Adrenal gland (tissue), 9 donors: ENCODE measurements at regions not wholly inside any gene's neighbourhood (a gene's known extent, or its start where the extent isn't known, plus 50 kb on each side); places are given as distances from the start of the nearest gene placed in this dataset.
"Not testable (repeated sequence)": the region's sequence is repeated elsewhere in the genome, so short reads cannot be mapped to it uniquely, and the experiment has no call there.

Experiments used
- DNase-seq, 7 donors: peaks; one replicate each; pipeline ENCODE4 v3.0.0-alpha.2; 2019 to 2020
- H3K27ac ChIP-seq, 5 donors: fragments of 200-600 bp; sonication (generic) in 4 of 5; 1 replicate in 3 of 5; 2 replicates in 2 of 5; pipeline versions ENCODE4 v1.5.1 to v1.8.0; 2016 to 2020; ENCODE audit warnings: mild to moderate bottlenecking in 1 of 5
- H3K27me3 ChIP-seq: fragments of 200-600 bp; 2 replicates; pipeline ENCODE4 v1.8.0; 2021
- H3K36me3 ChIP-seq, 2 donors: fragments of 200-600 bp; replicated peaks in 1 of 2; 1 replicate in 1 of 2; 2 replicates in 1 of 2; pipeline versions ENCODE4 v1.5.1 to v1.8.0; 2018 to 2022
- H3K4me1 ChIP-seq, 2 donors: fragments of 200-600 bp; replicated peaks in 1 of 2; 1 replicate in 1 of 2; 2 replicates in 1 of 2; pipeline versions ENCODE4 v1.5.1 to v1.8.0; 2018 to 2021
- H3K4me3 ChIP-seq, 4 donors: fragments of 200-600 bp; sonication (generic) in 3 of 4; one replicate each; pipeline ENCODE4 v1.5.1; 2016 to 2018
- H3K9me3 ChIP-seq, 3 donors: fragments of 200-600 bp; sonication (generic) in 1 of 3; replicated peaks in 1 of 3; 1 replicate in 2 of 3; 2 replicates in 1 of 3; pipeline versions ENCODE4 v1.5.1 to v1.8.0; 2016 to 2021
- CTCF ChIP-seq, 6 experiments: fragments of 450-650 bp in 4 of 6; fragments of 200-600 bp in 2 of 6; sonication (generic) in 1 of 6; IDR thresholded peaks; 1 replicate in 5 of 6; 2 replicates in 1 of 6; pipeline versions ENCODE4 v1.5.1 to v1.8.0; 2016 to 2021; ENCODE audit warnings: antibody characterized with exemption in 6 of 6, mild to moderate bottlenecking in 2 of 6, moderate library complexity in 1 of 6
- POLR2A ChIP-seq, 2 donors: fragments of 450-650 bp; IDR thresholded peaks; one replicate each; pipeline ENCODE4 v1.6.1; 2017; ENCODE audit warnings: antibody characterized with exemption in 2 of 2, mild to moderate bottlenecking in 2 of 2, moderate library complexity in 1 of 2
- WGBS, 4 donors: extraction: QIAGEN DNeasy Blood & Tissue Kit in 2 of 4; methylation state at CpG; one replicate each; pipeline versions ENCODE4 v1.1.5 to v1.1.7; 2013 to 2017; 5-methylcytosine and 5-hydroxymethylcytosine counted together
- intact Hi-C, 2 donors: fragments of 100-400 bp; cut with DNase I; formaldehyde crosslinking; loops; one replicate each; pipeline versions ENCODE4 v1.14.1 to v1.15.0; 2022 to 2023
- donor health status: healthy with polysubstance abuse.
- donor health status: Bipolar disorder and iron deficiency.
- donor health status: DM: yes; HTN: yes; CAD: no.
- donor health status: DM: no; HTN: no; CAD: no.
- donor health status: DM: no; HTN: no; CAD: no.

GRCh38 chr4:160563552-160564282, 1460.8 kb downstream of the RAPGEF2 start:
- H3K27me3 ChIP-seq = no peaks in the 10 kb centered on the region
- 55 to 75% (median 67%) methylated on average over 3 of the region's 3 CpGs for WGBS, 4 donors
- H3K27ac ChIP-seq = no peak overlapping the region
- H3K4me1 ChIP-seq = no peaks in the 10 kb centered on the region
- intact Hi-C loops = no loop called here
- no peak for DNase-seq
- no peaks in the 10 kb centered on the region for H3K36me3 ChIP-seq
- TF ChIP-seq CTCF (IDR thresholded peaks at IDR 0.05) = no peak
- TF ChIP-seq POLR2A (IDR thresholded peaks at IDR 0.05) = no peak
- no peak overlapping the region for H3K4me3 ChIP-seq
- no peaks in the 10 kb centered on the region for H3K9me3 ChIP-seq

GRCh38 chr4:160567634-160568033, 1464.8 kb downstream of the RAPGEF2 start:
- no peaks in the 10 kb centered on the region for H3K36me3 ChIP-seq
- WGBS, 4 donors = 73 to 92% (median 83%) methylated on average over 1 of the region's 1 CpG
- H3K4me1 ChIP-seq = no peaks in the 10 kb centered on the region

GRCh38 chr4:160570271-160570670, 1467.4 kb downstream of the RAPGEF2 start:
- intact Hi-C loops = no loop called here
- TF ChIP-seq CTCF (IDR thresholded peaks at IDR 0.05) (no peak), POLR2A (IDR thresholded peaks at IDR 0.05) (no peak)
- no peak for DNase-seq

More at GRCh38 chr4:160567634-160568033, 1464.8 kb downstream of the RAPGEF2 start:
- Histone ChIP-seq H3K9me3 (no peaks in the 10 kb centered on the region), H3K4me3 (no peak overlapping the region), H3K27me3 (no peaks in the 10 kb centered on the region), H3K27ac (no peak overlapping the region)
- no peak for TF ChIP-seq CTCF (IDR thresholded peaks at IDR 0.05)
- TF ChIP-seq POLR2A (IDR thresholded peaks at IDR 0.05) = no peak
- intact Hi-C loops = no loop called here
- DNase-seq = no peak

GRCh38 chr4:160574272-160574671, 1471.4 kb downstream of the RAPGEF2 start:
- H3K4me3 ChIP-seq, DNase-seq, H3K4me1 ChIP-seq, H3K9me3 ChIP-seq, H3K27ac ChIP-seq, H3K36me3 ChIP-seq, intact Hi-C loops, H3K27me3 ChIP-seq: not testable (repeated sequence)
- WGBS, 4 donors = 76 to 88% (median 82%) methylated on average over 15 to 18 of the region's 18 CpGs

More at GRCh38 chr4:160570271-160570670, 1467.4 kb downstream of the RAPGEF2 start:
- H3K36me3 ChIP-seq = no peaks in the 10 kb centered on the region
- no peaks in the 10 kb centered on the region for H3K27me3 ChIP-seq
- no peaks in the 10 kb centered on the region for H3K9me3 ChIP-seq
- no peak overlapping the region for H3K27ac ChIP-seq
- H3K4me1 ChIP-seq = no peaks in the 10 kb centered on the region
- H3K4me3 ChIP-seq = no peak overlapping the region

- Histone ChIP-seq H3K27ac (no peak overlapping the region), H3K9me3 (no peaks in the 10 kb centered on the region), H3K4me3 (no peak overlapping the region), H3K27me3 (no peaks in the 10 kb centered on the region), H3K4me1 (no peaks in the 10 kb centered on the region), H3K36me3 (no peaks in the 10 kb centered on the region)
- 71 to 87% (median 83%) methylated on average over 1 of the region's 1 CpG for WGBS, 4 donors
- TF ChIP-seq CTCF (IDR thresholded peaks at IDR 0.05) (no peak), POLR2A (IDR thresholded peaks at IDR 0.05) (no peak)
- intact Hi-C loops = no loop called here
- no peak for DNase-seq
Observed at GRCh38 chr4:160580581-160580980, 1477.7 kb downstream of the RAPGEF2 start.
